H9 (cell line): ENCODE measurements at regions not wholly inside any gene's neighbourhood (a gene's known extent, or its start where the extent isn't known, plus 50 kb on each side); places are given as distances from the start of the nearest gene placed in this dataset.

ENCODE experiments used
- DNase-seq: peaks from one replicate; pipeline ENCODE4 v3.0.0-alpha.2; 2017
- H2AFZ ChIP-seq: one replicate; pipeline ENCODE4 v1.6.1; 2013; ENCODE audit warnings: mild to moderate bottlenecking, low read length, control low read depth, moderate library complexity
- H2AK5ac ChIP-seq: 2 replicates; pipeline ENCODE4 v1.6.1; 2013; ENCODE audit warnings: low read length, control low read depth, mixed read lengths; ENCODE audit not compliant: insufficient read length
- H2BK120ac ChIP-seq: one replicate; pipeline ENCODE4 v1.6.1; 2013; ENCODE audit warnings: low read depth, mild to moderate bottlenecking, low read length, control low read depth, inconsistent platforms; ENCODE audit not compliant: poor library complexity, severe bottlenecking
- H2BK12ac ChIP-seq: 2 replicates; pipeline ENCODE4 v1.6.1; 2013; ENCODE audit warnings: low read length, control low read depth, mixed read lengths, low read depth; ENCODE audit not compliant: insufficient read length
- H2BK15ac ChIP-seq: 2 replicates; pipeline ENCODE4 v1.6.1; 2013; ENCODE audit warnings: low read depth, low read length, control low read depth
- H2BK20ac ChIP-seq: one replicate; pipeline ENCODE4 v1.6.1; 2013; ENCODE audit warnings: low read depth, mild to moderate bottlenecking, low read length, control low read depth, inconsistent platforms; ENCODE audit not compliant: poor library complexity, severe bottlenecking
- H2BK5ac ChIP-seq: 2 replicates; pipeline ENCODE4 v1.6.1; 2013; ENCODE audit warnings: low read length, control low read depth, mixed read lengths; ENCODE audit not compliant: insufficient read length
- H3K14ac ChIP-seq: 2 replicates; pipeline ENCODE4 v1.6.1; 2013; ENCODE audit warnings: low read length, control low read depth; ENCODE audit not compliant: insufficient read depth
- H3K18ac ChIP-seq: 2 replicates; pipeline ENCODE4 v1.6.1; 2013; ENCODE audit warnings: low read depth, mild to moderate bottlenecking, mixed read lengths, low read length, control low read depth; ENCODE audit not compliant: insufficient read length
- H3K23ac ChIP-seq: 2 replicates; pipeline ENCODE4 v1.6.1; 2013; ENCODE audit warnings: low read length, control low read depth, mixed read lengths, low read depth; ENCODE audit not compliant: insufficient read length
- H3K23me2 ChIP-seq: 2 replicates; pipeline ENCODE4 v1.6.1; 2013; ENCODE audit warnings: low read depth, mild to moderate bottlenecking, mixed read lengths, low read length, control low read depth; ENCODE audit not compliant: insufficient read length, poor library complexity, severe bottlenecking
- H3K27ac ChIP-seq: 2 replicates; pipeline ENCODE4 v1.5.1; 2013; ENCODE audit warnings: low read length, control low read depth, mixed read lengths, low read depth; ENCODE audit not compliant: insufficient read length
- H3K27me3 ChIP-seq: 2 replicates; pipeline ENCODE4 v1.6.1; 2013; ENCODE audit warnings: low read length, control low read depth, inconsistent platforms; ENCODE audit not compliant: insufficient read depth
- H3K4ac ChIP-seq: 2 replicates; pipeline ENCODE4 v1.6.1; 2013; ENCODE audit warnings: low read depth, mild to moderate bottlenecking, control low read depth, inconsistent platforms, low read length, moderate library complexity
- H3K4me1 ChIP-seq: 2 replicates; pipeline ENCODE4 v1.6.1; 2013; ENCODE audit warnings: low read length, control low read depth, inconsistent platforms; ENCODE audit not compliant: insufficient read depth
- H3K4me2 ChIP-seq: 2 replicates; pipeline ENCODE4 v1.6.1; 2013; ENCODE audit warnings: low read length, control low read depth, mixed read lengths; ENCODE audit not compliant: insufficient read length, insufficient read depth
- H3K56ac ChIP-seq: 2 replicates; pipeline ENCODE4 v1.6.1; 2013; ENCODE audit warnings: low read depth, mild to moderate bottlenecking, mixed read lengths, low read length, control low read depth; ENCODE audit not compliant: insufficient read length
- H3K79me1 ChIP-seq: 2 replicates; pipeline ENCODE4 v1.6.1; 2013; ENCODE audit warnings: low read depth, mild to moderate bottlenecking, moderate library complexity, low read length, control low read depth, inconsistent platforms; ENCODE audit not compliant: insufficient read depth, poor library complexity, severe bottlenecking
- H3K79me2 ChIP-seq: 2 replicates; pipeline ENCODE4 v1.6.1; 2013; ENCODE audit warnings: low read length, control low read depth, inconsistent platforms; ENCODE audit not compliant: insufficient read depth
- H3K9ac ChIP-seq: 2 replicates; pipeline ENCODE4 v1.6.1; 2013; ENCODE audit warnings: low read length, control low read depth, mixed read lengths; ENCODE audit not compliant: insufficient read length; ENCODE audit errors: extremely low read depth
- H3K9me3 ChIP-seq: one replicate; pipeline ENCODE4 v1.6.1; 2013; ENCODE audit warnings: low read depth, low read length, inconsistent platforms; ENCODE audit not compliant: control insufficient read depth
- H3T11ph ChIP-seq: one replicate; pipeline ENCODE4 v1.6.1; 2013; ENCODE audit warnings: mild to moderate bottlenecking, low read length, control low read depth, inconsistent platforms
- H4K20me1 ChIP-seq: one replicate; pipeline ENCODE4 v1.6.1; 2013; ENCODE audit not compliant: control insufficient read depth, insufficient read length, insufficient read depth
- H4K5ac ChIP-seq: 2 replicates; pipeline ENCODE4 v1.6.1; 2013; ENCODE audit warnings: low read depth, mild to moderate bottlenecking, mixed read lengths, low read length, control low read depth; ENCODE audit not compliant: insufficient read length
- H4K8ac ChIP-seq: replicated peaks from 2 replicates; pipeline ENCODE4 v1.6.1; 2013; ENCODE audit warnings: low read length, control low read depth, mixed read lengths, low read depth; ENCODE audit not compliant: insufficient read length
- H4K91ac ChIP-seq: 2 replicates; pipeline ENCODE4 v1.6.1; 2013; ENCODE audit warnings: low read depth, mild to moderate bottlenecking, moderate library complexity, mixed read lengths, low read length, control low read depth; ENCODE audit not compliant: insufficient read length
- H3K27ac Mint-ChIP-seq, 3 experiments: 2 replicates in 2 of 3; 3 replicates in 1 of 3; pipeline ENCODE4 v1.8.0; 2020 to 2021; ENCODE audit warnings: mixed read lengths in 3 of 3, mild to moderate bottlenecking in 1 of 3, moderate library complexity in 1 of 3
- H3K27me3 Mint-ChIP-seq: 2 replicates; pipeline ENCODE4 v1.8.0; 2021; ENCODE audit warnings: low read depth, mild to moderate bottlenecking, moderate library complexity, mixed read lengths
- H3K36me3 Mint-ChIP-seq, 3 experiments: 2 replicates in 2 of 3; 3 replicates in 1 of 3; pipeline ENCODE4 v1.8.0; 2020 to 2021; ENCODE audit warnings: low read depth in 3 of 3, mixed read lengths in 3 of 3; ENCODE audit not compliant: insufficient read depth in 1 of 3
- H3K4me1 Mint-ChIP-seq, 2 experiments: 2 replicates each; pipeline ENCODE4 v1.8.0; 2020; ENCODE audit warnings: mixed read lengths in 2 of 2
- H3K4me3 Mint-ChIP-seq, 2 experiments: 2 replicates in 1 of 2; 3 replicates in 1 of 2; pipeline ENCODE4 v1.8.0; 2020 to 2021; ENCODE audit warnings: mild to moderate bottlenecking in 2 of 2, mixed read lengths in 2 of 2, moderate library complexity in 1 of 2
- H3K9me3 Mint-ChIP-seq, 2 experiments: 2 replicates in 1 of 2; 3 replicates in 1 of 2; pipeline ENCODE4 v1.8.0; 2020; ENCODE audit warnings: mild to moderate bottlenecking in 2 of 2, mixed read lengths in 2 of 2, moderate library complexity in 1 of 2
- WGBS: extraction: QIAGEN DNeasy Blood & Tissue Kit; methylation state at CpG from one replicate; pipeline ENCODE4 v1.1.7; 2013; ENCODE audit warnings: missing lambda C conversion rate, low lambda C conversion rate, mixed read lengths; ENCODE audit not compliant: insufficient read length; ENCODE audit errors: extremely low coverage; 5-methylcytosine and 5-hydroxymethylcytosine counted together
- TF ChIP-seq, protein P1 (sequence below): fragments of 200-600 bp; sonication (generic); conservative IDR thresholded peaks from 3 replicates; pipeline ENCODE4 v1.8.0; 2021; ENCODE audit warnings: antibody characterized with exemption, mild to moderate bottlenecking

DNA sequence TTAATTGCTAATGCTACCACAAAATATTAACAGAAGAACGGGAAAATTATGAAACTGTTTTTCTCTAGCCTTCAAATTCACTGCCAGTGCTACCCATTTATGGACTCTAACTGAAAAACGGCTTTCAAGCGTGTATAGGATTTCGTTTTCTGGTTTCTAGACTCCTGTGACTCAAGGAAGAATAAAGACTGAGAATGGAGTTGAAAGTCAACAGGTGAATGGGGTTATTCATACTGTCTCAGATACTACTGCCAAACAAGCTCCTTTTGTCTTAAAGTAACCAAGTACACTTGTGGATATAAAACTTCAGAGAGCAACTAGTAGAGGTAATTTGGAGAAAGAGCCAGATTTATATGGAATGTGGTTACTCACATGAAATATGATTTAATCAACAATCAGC is 251.1 kb upstream of the ITM2A start:
- Histone ChIP-seq H3K14ac (no peak overlapping the region), H3K9ac (no peak overlapping the region), H2BK5ac (no peak overlapping the region), H3K4me1 (no peaks in the 10 kb centered on the region), H3K56ac (no peak overlapping the region), H3K27me3 (no peaks in the 10 kb centered on the region), H3K27ac (no peak overlapping the region), H2AFZ (no peak overlapping the region), H4K91ac (no peak overlapping the region), H3K23me2 (no peaks in the 10 kb centered on the region), H3K79me2 (no peaks in the 10 kb centered on the region), H3K4ac (no peak overlapping the region), H3K9me3 (peaks cover 9% of the 10 kb centered on the region), H2BK120ac (no peak overlapping the region), H4K5ac (no peak overlapping the region), H2BK20ac (no peak overlapping the region), H3K4me2 (no peak overlapping the region), H3T11ph (no peak overlapping the region), H2BK15ac (no peak overlapping the region), H3K18ac (no peak overlapping the region), H2BK12ac (no peak overlapping the region), H3K79me1 (no peaks in the 10 kb centered on the region), H2AK5ac (no peak overlapping the region), H4K20me1 (no peaks in the 10 kb centered on the region), H3K23ac (no peak overlapping the region), H4K8ac (no peak overlapping the region)
- no peak for DNase-seq
- H3K36me3 Mint-ChIP-seq = no peaks in the 10 kb centered on the region
- no peaks in the 10 kb centered on the region for H3K4me1 Mint-ChIP-seq
- no CpG with 5 or more reads among the region's 4 CpGs for WGBS
- peaks cover 32 to 44% of the 10 kb centered on the region in 2 experiments for H3K9me3 Mint-ChIP-seq
- H3K27me3 Mint-ChIP-seq = no peaks in the 10 kb centered on the region; the same call in 1 of the 2 replicates
- no peak overlapping the region for H3K4me3 Mint-ChIP-seq
- TF ChIP-seq, protein P1, sequence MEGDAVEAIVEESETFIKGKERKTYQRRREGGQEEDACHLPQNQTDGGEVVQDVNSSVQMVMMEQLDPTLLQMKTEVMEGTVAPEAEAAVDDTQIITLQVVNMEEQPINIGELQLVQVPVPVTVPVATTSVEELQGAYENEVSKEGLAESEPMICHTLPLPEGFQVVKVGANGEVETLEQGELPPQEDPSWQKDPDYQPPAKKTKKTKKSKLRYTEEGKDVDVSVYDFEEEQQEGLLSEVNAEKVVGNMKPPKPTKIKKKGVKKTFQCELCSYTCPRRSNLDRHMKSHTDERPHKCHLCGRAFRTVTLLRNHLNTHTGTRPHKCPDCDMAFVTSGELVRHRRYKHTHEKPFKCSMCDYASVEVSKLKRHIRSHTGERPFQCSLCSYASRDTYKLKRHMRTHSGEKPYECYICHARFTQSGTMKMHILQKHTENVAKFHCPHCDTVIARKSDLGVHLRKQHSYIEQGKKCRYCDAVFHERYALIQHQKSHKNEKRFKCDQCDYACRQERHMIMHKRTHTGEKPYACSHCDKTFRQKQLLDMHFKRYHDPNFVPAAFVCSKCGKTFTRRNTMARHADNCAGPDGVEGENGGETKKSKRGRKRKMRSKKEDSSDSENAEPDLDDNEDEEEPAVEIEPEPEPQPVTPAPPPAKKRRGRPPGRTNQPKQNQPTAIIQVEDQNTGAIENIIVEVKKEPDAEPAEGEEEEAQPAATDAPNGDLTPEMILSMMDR = no peak
- no peak overlapping the region for H3K27ac Mint-ChIP-seq
